H1 (cell line): ENCODE measurements at regions not wholly inside any gene's neighbourhood (a gene's known extent, or its start where the extent isn't known, plus 50 kb on each side); places are given as distances from the start of the nearest gene placed in this dataset.

ENCODE experiments used
- CTCF ChIA-PET: fragments of 300-600 bp; sonication (Branson Sonifier 250); formaldehyde crosslinking; loops from one replicate; lab custom pipeline; 2021; ENCODE audit not compliant: partially characterized antibody; lab: Charles Lee
- POLR2A ChIA-PET: fragments of 300-600 bp; sonication (Branson Sonifier 250); formaldehyde crosslinking; loops from one replicate; lab custom pipeline; 2021; ENCODE audit warnings: inconsistent platforms; ENCODE audit not compliant: partially characterized antibody; lab: Charles Lee
- DNase-seq, 2 experiments: peaks; one replicate each; pipeline versions ENCODE4 v3.0.0 to v3.0.0-alpha.2; 2010 to 2022; ENCODE audit warnings: low spot score in 2 of 2, low read depth in 1 of 2, mixed read lengths in 1 of 2
- FAIRE-seq: peaks from 2 replicates; lab custom pipeline; 2011; peaks lifted over from hg19 to GRCh38; lab: Jason Lieb, UNC
- H2AFZ ChIP-seq: 2 replicates; pipeline ENCODE4 v1.8.1; 2012; ENCODE audit warnings: low read length, inconsistent platforms
- H2AK5ac ChIP-seq: 2 replicates; pipeline ENCODE4 v1.6.1; 2013; ENCODE audit warnings: low read depth, low read length
- H2BK120ac ChIP-seq: replicated peaks from 2 replicates; pipeline ENCODE3; 2013; ENCODE audit warnings: low read depth, low read length, inconsistent platforms
- H2BK12ac ChIP-seq: 2 replicates; pipeline ENCODE4 v1.6.1; 2013; ENCODE audit warnings: low read depth, low read length
- H2BK15ac ChIP-seq: 2 replicates; pipeline ENCODE4 v1.6.1; 2013; ENCODE audit warnings: low read length
- H2BK20ac ChIP-seq: 2 replicates; pipeline ENCODE4 v1.6.1; 2013; ENCODE audit warnings: low read length
- H2BK5ac ChIP-seq: 2 replicates; pipeline ENCODE4 v1.6.1; 2013; ENCODE audit warnings: low read depth, low read length
- H3K14ac ChIP-seq: 2 replicates; pipeline ENCODE4 v1.6.1; 2013; ENCODE audit warnings: inconsistent platforms; ENCODE audit not compliant: insufficient read length
- H3K18ac ChIP-seq: 2 replicates; pipeline ENCODE4 v1.6.1; 2013; ENCODE audit warnings: low read length; ENCODE audit errors: extremely low read depth
- H3K23ac ChIP-seq: 2 replicates; pipeline ENCODE4 v1.6.1; 2013; ENCODE audit warnings: inconsistent platforms; ENCODE audit not compliant: insufficient read length
- H3K23me2 ChIP-seq: 2 replicates; pipeline ENCODE4 v1.6.1; 2013; ENCODE audit warnings: low read depth, low read length
- H3K27ac ChIP-seq: 2 replicates; pipeline ENCODE4 v1.6.1; 2011; ENCODE audit warnings: low read depth, low read length, inconsistent platforms
- H3K27me3 ChIP-seq, 4 experiments: replicated peaks in 1 of 4; 1 replicate in 1 of 4; 2 replicates in 3 of 4; pipeline versions ENCODE4 v1.6.1 to v1.8.1; 2011 to 2013; ENCODE audit warnings: low read length in 3 of 4, mild to moderate bottlenecking in 3 of 4, inconsistent platforms in 2 of 4, mixed read lengths in 2 of 4, moderate library complexity in 1 of 4; ENCODE audit not compliant: control insufficient read depth in 3 of 4, insufficient read depth in 3 of 4; ENCODE audit errors: extremely low read depth in 1 of 4
- H3K36me3 ChIP-seq, 4 experiments: 2 replicates each; pipeline versions ENCODE4 v1.6.1 to v1.8.1; 2011 to 2013; ENCODE audit warnings: mild to moderate bottlenecking in 4 of 4, low read length in 3 of 4, moderate library complexity in 2 of 4, control low read depth in 1 of 4, inconsistent platforms in 1 of 4; ENCODE audit not compliant: insufficient read depth in 4 of 4, control insufficient read depth in 2 of 4
- H3K4ac ChIP-seq: replicated peaks from 2 replicates; pipeline ENCODE3; 2013; ENCODE audit warnings: low read length, low read depth, mixed read lengths, inconsistent platforms; ENCODE audit not compliant: insufficient read length
- H3K4me1 ChIP-seq, 4 experiments: replicated peaks in 1 of 4; 1 replicate in 1 of 4; 2 replicates in 3 of 4; pipeline versions ENCODE4 v1.6.1 to v1.8.1; 2011 to 2013; ENCODE audit warnings: low read length in 3 of 4, inconsistent platforms in 2 of 4, mixed read lengths in 1 of 4; ENCODE audit not compliant: insufficient read depth in 4 of 4, control insufficient read depth in 3 of 4
- H3K4me2 ChIP-seq, 2 experiments: 2 replicates each; pipeline versions ENCODE4 v1.6.1 to v1.8.1; 2011 to 2013; ENCODE audit warnings: low read depth in 2 of 2, low read length in 2 of 2, control low read depth in 1 of 2, inconsistent platforms in 1 of 2, mild to moderate bottlenecking in 1 of 2; ENCODE audit not compliant: insufficient read depth in 1 of 2
- H3K4me3 ChIP-seq, 4 experiments: fragments of 200-600, 300-600 bp in 1 of 4; sonication (generic), shearing (Covaris generic), sonication (Bioruptor Twin) in 1 of 4; 2 replicates each; pipeline versions ENCODE4 v1.5.1 to v1.8.1; 2011 to 2016; ENCODE audit warnings: low read length in 4 of 4, low read depth in 3 of 4, control low read depth in 2 of 4, inconsistent platforms in 2 of 4, mild to moderate bottlenecking in 2 of 4, mixed read lengths in 1 of 4, moderate library complexity in 1 of 4; ENCODE audit not compliant: insufficient read depth in 2 of 4; ENCODE audit errors: extremely low read depth in 1 of 4
- H3K56ac ChIP-seq: replicated peaks from 2 replicates; pipeline ENCODE3; 2013; ENCODE audit warnings: low read depth, mild to moderate bottlenecking, mixed read lengths, low read length, inconsistent platforms; ENCODE audit not compliant: insufficient read length
- H3K79me1 ChIP-seq: 2 replicates; pipeline ENCODE4 v1.6.1; 2013; ENCODE audit warnings: low read depth, low read length, control low read depth
- H3K79me2 ChIP-seq, 2 experiments: 2 replicates each; pipeline versions ENCODE4 v1.6.1 to v1.8.1; 2012 to 2013; ENCODE audit warnings: low read length in 2 of 2, mild to moderate bottlenecking in 2 of 2, inconsistent platforms in 1 of 2; ENCODE audit not compliant: insufficient read depth in 2 of 2, control insufficient read depth in 1 of 2
- H3K9ac ChIP-seq, 4 experiments: replicated peaks in 1 of 4; 1 replicate in 1 of 4; 2 replicates in 3 of 4; pipeline versions ENCODE4 v1.6.1 to v1.8.1; 2011 to 2013; ENCODE audit warnings: low read depth in 3 of 4, low read length in 3 of 4, control low read depth in 2 of 4, mild to moderate bottlenecking in 2 of 4, moderate library complexity in 2 of 4, inconsistent platforms in 1 of 4; ENCODE audit errors: extremely low read depth in 1 of 4
- H3K9me3 ChIP-seq, 2 experiments: 2 replicates each; pipeline versions ENCODE4 v1.6.1 to v1.8.1; 2012 to 2013; ENCODE audit warnings: mild to moderate bottlenecking in 2 of 2, moderate library complexity in 2 of 2, control low read depth in 1 of 2, inconsistent platforms in 1 of 2, low read depth in 1 of 2, low read length in 1 of 2, mixed read lengths in 1 of 2; ENCODE audit not compliant: insufficient read depth in 2 of 2
- H4K20me1 ChIP-seq, 2 experiments: replicated peaks in 1 of 2; 2 replicates each; pipeline versions ENCODE3 to v1.8.1; 2011 to 2013; ENCODE audit warnings: inconsistent platforms in 2 of 2, low read length in 2 of 2, mild to moderate bottlenecking in 1 of 2; ENCODE audit not compliant: insufficient read depth in 2 of 2, control insufficient read depth in 1 of 2
- H4K5ac ChIP-seq: 2 replicates; pipeline ENCODE4 v1.6.1; 2013; ENCODE audit warnings: low read length, low read depth, mixed read lengths, inconsistent platforms; ENCODE audit not compliant: insufficient read length
- H4K8ac ChIP-seq: 2 replicates; pipeline ENCODE4 v1.8.0; 2013; ENCODE audit warnings: mild to moderate bottlenecking, moderate library complexity, low read length, inconsistent platforms; ENCODE audit not compliant: insufficient read depth; ENCODE audit errors: extremely low read depth
- H4K91ac ChIP-seq: replicated peaks from 2 replicates; pipeline ENCODE3; 2013; ENCODE audit warnings: low read length, mixed read lengths, inconsistent platforms; ENCODE audit not compliant: insufficient read length
- KDM1A ChIP-seq: fragments of 200-600, 300-600 bp; sonication (generic); IDR thresholded peaks from 2 replicates; pipeline ENCODE4 v1.7.1; 2016; ENCODE audit warnings: mild to moderate bottlenecking, low read length, borderline replicate concordance
- SIX5 ChIP-seq: IDR thresholded peaks from 2 replicates; pipeline ENCODE4 v1.6.1; 2011; ENCODE audit warnings: mild to moderate bottlenecking, low read depth, low read length
- SP4 ChIP-seq: IDR thresholded peaks from 2 replicates; pipeline ENCODE4 v1.6.1; 2012; ENCODE audit warnings: low read length, inconsistent platforms
- SRF ChIP-seq: IDR thresholded peaks from 2 replicates; pipeline ENCODE4 v1.6.1; 2011; ENCODE audit warnings: mild to moderate bottlenecking, low read depth, low read length, moderate library complexity
- SUZ12 ChIP-seq: fragments of 200-600 bp; sonication (generic); IDR thresholded peaks from 2 replicates; pipeline ENCODE4 v1.6.1; 2012; ENCODE audit warnings: mild to moderate bottlenecking, inconsistent platforms, low read length, moderate library complexity, mixed read lengths
- TAF1 ChIP-seq: IDR thresholded peaks from 2 replicates; pipeline ENCODE4 v1.6.1; 2011; ENCODE audit warnings: mild to moderate bottlenecking, low read depth, low read length
- whole genome bisulfite sequencing, 2 experiments: shearing (Covaris generic) in 1 of 2; methylation state at CpG; one replicate each; pipeline versions ENCODE4 v1.1.6 to v1.1.7; 2013 to 2015; ENCODE audit warnings: low lambda C conversion rate in 2 of 2, mixed read lengths in 2 of 2, inconsistent platforms in 1 of 2, low coverage in 1 of 2, missing lambda C conversion rate in 1 of 2; ENCODE audit not compliant: insufficient replicate concordance in 2 of 2, insufficient coverage in 1 of 2, insufficient read length in 1 of 2; ENCODE audit errors: extremely low coverage in 1 of 2, missing lambda C conversion rate in 1 of 2; 5-methylcytosine and 5-hydroxymethylcytosine counted together
- TF ChIP-seq, protein P1 (sequence below), 3 experiments: IDR thresholded peaks; 1 replicate in 2 of 3; 2 replicates in 1 of 3; pipeline versions ENCODE4 v1.5.1 to v1.6.1; 2011; ENCODE audit warnings: low read length in 3 of 3, mild to moderate bottlenecking in 3 of 3, inconsistent platforms in 2 of 3, low read depth in 1 of 3, moderate library complexity in 1 of 3; ENCODE audit not compliant: insufficient read depth in 1 of 3; ENCODE audit errors: control extremely low read depth in 1 of 3
- TF ChIP-seq, protein P2 (sequence below): IDR thresholded peaks from 2 replicates; pipeline ENCODE4 v1.6.1; 2012; ENCODE audit warnings: inconsistent platforms

DNA sequence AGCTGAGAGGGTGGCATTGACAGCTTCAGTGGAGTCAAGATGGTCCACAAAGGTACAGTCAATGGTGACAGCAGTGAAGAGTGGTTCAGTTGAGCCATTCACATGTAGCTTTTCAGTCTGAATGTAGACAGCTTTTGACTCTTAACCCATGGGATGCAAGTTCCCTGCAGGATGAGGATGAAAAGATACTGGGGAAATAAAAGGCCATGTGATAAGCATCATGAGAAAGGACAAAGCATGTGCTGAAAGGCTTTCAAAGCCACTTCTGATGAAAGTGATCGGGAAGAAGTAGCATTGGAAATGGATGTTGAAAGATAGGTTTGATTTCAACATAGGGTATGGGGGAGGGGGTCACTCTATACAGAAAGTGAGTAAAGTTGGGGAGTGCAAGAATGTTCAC lies 182.9 kb downstream of the ETS1 start:
- no peak overlapping the region for H2BK120ac ChIP-seq

More for the DNA sequence above, 182.9 kb downstream of the ETS1 start:
- no peaks in the 10 kb centered on the region for H3K79me2 ChIP-seq
- no peak overlapping the region for H2BK20ac ChIP-seq
- H3K4me3 ChIP-seq: no peak overlapping the region
- no peaks in the 10 kb centered on the region for H3K9me3 ChIP-seq
- 88% methylated on average over 1 of the region's 1 CpG; no CpG with 5 or more reads in 1 of the 2 experiments for WGBS, 2 experiments
- no peak overlapping the region for H3K23ac ChIP-seq
- no peak overlapping the region for H3K14ac ChIP-seq
- ChIA-PET CTCF (no interaction called here), POLR2A (no interaction called here)
- H4K8ac ChIP-seq: no peak overlapping the region
- no peaks in the 10 kb centered on the region for H3K23me2 ChIP-seq
- H3K27me3 ChIP-seq: no peaks in the 10 kb centered on the region
- no peak overlapping the region for H3K9ac ChIP-seq
- no peaks in the 10 kb centered on the region for H3K79me1 ChIP-seq
- H2BK15ac ChIP-seq: no peak overlapping the region
- no peak overlapping the region for H4K5ac ChIP-seq
- no peak overlapping the region for H3K4me2 ChIP-seq
- no peak overlapping the region for H3K56ac ChIP-seq
- no peak overlapping the region for H4K91ac ChIP-seq
- DNase-seq (no peak), FAIRE-seq (no peak)
- no peak overlapping the region for H3K18ac ChIP-seq
- H2AK5ac ChIP-seq: no peak overlapping the region
- H3K27ac ChIP-seq: no peak overlapping the region
- no peak overlapping the region for H2AFZ ChIP-seq
- H3K36me3 ChIP-seq: no peaks in the 10 kb centered on the region
- no peak overlapping the region for H2BK5ac ChIP-seq
- no peak overlapping the region for H2BK12ac ChIP-seq
- TF ChIP-seq, protein P1, sequence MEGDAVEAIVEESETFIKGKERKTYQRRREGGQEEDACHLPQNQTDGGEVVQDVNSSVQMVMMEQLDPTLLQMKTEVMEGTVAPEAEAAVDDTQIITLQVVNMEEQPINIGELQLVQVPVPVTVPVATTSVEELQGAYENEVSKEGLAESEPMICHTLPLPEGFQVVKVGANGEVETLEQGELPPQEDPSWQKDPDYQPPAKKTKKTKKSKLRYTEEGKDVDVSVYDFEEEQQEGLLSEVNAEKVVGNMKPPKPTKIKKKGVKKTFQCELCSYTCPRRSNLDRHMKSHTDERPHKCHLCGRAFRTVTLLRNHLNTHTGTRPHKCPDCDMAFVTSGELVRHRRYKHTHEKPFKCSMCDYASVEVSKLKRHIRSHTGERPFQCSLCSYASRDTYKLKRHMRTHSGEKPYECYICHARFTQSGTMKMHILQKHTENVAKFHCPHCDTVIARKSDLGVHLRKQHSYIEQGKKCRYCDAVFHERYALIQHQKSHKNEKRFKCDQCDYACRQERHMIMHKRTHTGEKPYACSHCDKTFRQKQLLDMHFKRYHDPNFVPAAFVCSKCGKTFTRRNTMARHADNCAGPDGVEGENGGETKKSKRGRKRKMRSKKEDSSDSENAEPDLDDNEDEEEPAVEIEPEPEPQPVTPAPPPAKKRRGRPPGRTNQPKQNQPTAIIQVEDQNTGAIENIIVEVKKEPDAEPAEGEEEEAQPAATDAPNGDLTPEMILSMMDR (IDR thresholded peaks at IDR 0.05; ENCODE audit: control extremely low read depth in 1 of 3, insufficient read depth in 1 of 3, low read depth in 1 of 3, low read length in 3 of 3): no peak
- TF ChIP-seq SRF (no peak), TAF1 (no peak), KDM1A (no peak), SIX5 (no peak), SUZ12 (no peak), SP4 (no peak)
- TF ChIP-seq, protein P2, sequence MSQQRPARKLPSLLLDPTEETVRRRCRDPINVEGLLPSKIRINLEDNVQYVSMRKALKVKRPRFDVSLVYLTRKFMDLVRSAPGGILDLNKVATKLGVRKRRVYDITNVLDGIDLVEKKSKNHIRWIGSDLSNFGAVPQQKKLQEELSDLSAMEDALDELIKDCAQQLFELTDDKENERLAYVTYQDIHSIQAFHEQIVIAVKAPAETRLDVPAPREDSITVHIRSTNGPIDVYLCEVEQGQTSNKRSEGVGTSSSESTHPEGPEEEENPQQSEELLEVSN: no peak
- TF ChIP-seq, all 59 proteins: peak for 0
- H3K4ac ChIP-seq: no peak overlapping the region
- no peaks in the 10 kb centered on the region for H4K20me1 ChIP-seq
- no peaks in the 10 kb centered on the region for H3K4me1 ChIP-seq
